Rectal smooth muscle tissue (tissue), 1 donor: ENCODE measurements at regions not wholly inside any gene's neighbourhood (a gene's known extent, or its start where the extent isn't known, plus 50 kb on each side); places are given as distances from the start of the nearest gene placed in this dataset.
"Not testable (repeated sequence)": the region's sequence is repeated elsewhere in the genome, so short reads cannot be mapped to it uniquely, and the experiment has no call there.

Source experiments
- H3K27ac ChIP-seq: one replicate; pipeline ENCODE4 v1.7.0; 2013; ENCODE audit warnings: low read depth, low read length, inconsistent platforms
- H3K27me3 ChIP-seq: one replicate; pipeline ENCODE4 v1.7.0; 2013; ENCODE audit warnings: low read length; ENCODE audit not compliant: control insufficient read depth, insufficient read depth
- H3K36me3 ChIP-seq: one replicate; pipeline ENCODE4 v1.7.0; 2013; ENCODE audit warnings: low read length; ENCODE audit not compliant: control insufficient read depth, insufficient read depth
- H3K4me1 ChIP-seq: one replicate; pipeline ENCODE4 v1.7.0; 2013; ENCODE audit warnings: low read length; ENCODE audit not compliant: control insufficient read depth, insufficient read depth
- H3K4me3 ChIP-seq: one replicate; pipeline ENCODE4 v1.7.0; 2013; ENCODE audit warnings: low read length
- H3K9ac ChIP-seq: one replicate; pipeline ENCODE4 v1.7.0; 2013; ENCODE audit warnings: low read length

DNA sequence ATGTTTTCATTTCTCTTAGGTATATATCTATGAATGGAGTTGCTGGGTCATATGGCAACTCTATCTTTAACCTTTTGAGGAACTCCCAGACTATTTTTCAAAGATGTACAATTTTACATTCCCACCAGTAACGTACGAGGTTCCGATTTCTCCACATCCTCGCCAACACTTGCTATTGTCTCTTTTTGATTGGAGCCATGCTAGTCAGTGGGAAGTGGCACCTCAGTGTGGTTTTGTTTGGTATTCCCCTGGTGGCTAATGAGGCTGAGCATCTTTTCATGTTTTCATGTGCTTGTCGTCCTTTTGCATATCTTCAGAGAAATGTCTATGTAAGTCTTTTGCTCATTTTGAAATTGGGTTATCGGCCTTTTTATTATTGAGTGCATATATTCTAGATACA is 178.6 kb upstream of the EXOC2 start:
- H3K9ac ChIP-seq: no peak overlapping the region
- H3K27me3 ChIP-seq: peaks cover 2% of the 10 kb centered on the region
- no peak overlapping the region for H3K27ac ChIP-seq
- H3K36me3 ChIP-seq: no peaks in the 10 kb centered on the region
- H3K4me1 ChIP-seq: no peaks in the 10 kb centered on the region
- H3K4me3 ChIP-seq: no peak overlapping the region

DNA sequence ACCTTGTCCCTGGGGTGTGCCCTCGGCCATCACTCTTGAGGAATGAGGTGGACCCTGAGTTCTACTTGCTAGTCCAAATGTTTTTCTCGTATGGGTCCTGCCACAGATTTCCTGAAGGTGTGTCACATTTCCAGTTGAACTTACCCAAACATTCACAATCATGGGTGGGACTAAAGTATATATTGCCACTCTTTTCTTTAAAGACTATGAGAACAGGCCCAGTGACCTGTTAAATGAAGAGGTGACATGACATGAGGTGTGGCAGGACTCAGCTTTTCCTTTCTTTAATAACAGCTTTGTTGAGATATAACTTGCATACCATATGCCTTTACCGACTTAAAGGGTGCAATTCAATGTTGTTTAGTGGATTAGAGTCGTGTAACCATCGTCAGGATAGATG is 177.2 kb upstream of the EXOC2 start:
- Histone ChIP-seq H3K36me3 (no peaks in the 10 kb centered on the region), H3K9ac (no peak overlapping the region), H3K27ac (no peak overlapping the region), H3K27me3 (peaks cover 2% of the 10 kb centered on the region), H3K4me1 (no peaks in the 10 kb centered on the region), H3K4me3 (no peak overlapping the region)

DNA sequence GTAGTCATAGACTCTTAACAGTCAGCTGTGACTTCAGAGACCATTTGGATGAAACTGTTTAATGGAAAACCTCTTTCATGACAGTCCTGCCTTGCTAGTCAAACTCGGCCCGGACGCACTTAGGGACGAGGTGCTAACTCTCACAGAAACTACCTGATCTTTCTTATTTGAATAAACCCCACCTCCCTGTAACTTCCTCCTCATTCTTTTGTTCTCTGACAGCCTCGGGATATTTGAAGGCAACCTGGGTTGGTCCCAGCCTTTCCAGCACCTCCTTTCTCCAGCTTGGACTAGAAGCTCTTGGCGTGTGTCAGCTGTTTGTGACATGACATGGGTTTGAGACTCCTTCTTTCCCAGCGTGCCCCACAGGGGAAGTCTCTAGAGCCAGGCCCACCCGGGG is 175.3 kb upstream of the EXOC2 start:
- H3K9ac ChIP-seq: no peak overlapping the region
- H3K4me1 ChIP-seq: no peaks in the 10 kb centered on the region
- no peaks in the 10 kb centered on the region for H3K36me3 ChIP-seq
- no peak overlapping the region for H3K4me3 ChIP-seq
- peaks cover under 1% of the 10 kb centered on the region for H3K27me3 ChIP-seq
- H3K27ac ChIP-seq: no peak overlapping the region

DNA sequence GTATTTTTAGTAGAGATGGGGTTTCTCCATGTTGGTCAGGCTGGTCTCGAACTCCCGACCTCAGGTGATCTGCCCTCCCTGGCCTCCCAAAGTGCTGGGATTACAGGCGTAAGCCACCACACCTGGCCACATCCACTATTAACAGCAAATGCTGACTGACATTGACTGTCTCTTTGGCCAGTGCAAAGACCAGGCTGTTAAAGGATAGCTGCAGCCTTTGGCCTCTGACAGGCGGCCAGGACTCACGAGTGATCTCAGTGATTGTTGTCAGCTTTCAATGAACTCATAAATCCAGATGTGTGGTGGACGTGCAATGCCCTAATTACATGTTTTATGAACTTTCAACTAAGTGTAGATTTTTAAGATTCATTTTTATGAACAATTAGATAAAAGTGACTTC is 174.4 kb upstream of the EXOC2 start:
- Histone ChIP-seq H3K4me1 (no peaks in the 10 kb centered on the region), H3K27me3 (no peaks in the 10 kb centered on the region), H3K9ac (no peak overlapping the region), H3K27ac (no peak overlapping the region), H3K4me3 (no peak overlapping the region), H3K36me3 (no peaks in the 10 kb centered on the region)

DNA sequence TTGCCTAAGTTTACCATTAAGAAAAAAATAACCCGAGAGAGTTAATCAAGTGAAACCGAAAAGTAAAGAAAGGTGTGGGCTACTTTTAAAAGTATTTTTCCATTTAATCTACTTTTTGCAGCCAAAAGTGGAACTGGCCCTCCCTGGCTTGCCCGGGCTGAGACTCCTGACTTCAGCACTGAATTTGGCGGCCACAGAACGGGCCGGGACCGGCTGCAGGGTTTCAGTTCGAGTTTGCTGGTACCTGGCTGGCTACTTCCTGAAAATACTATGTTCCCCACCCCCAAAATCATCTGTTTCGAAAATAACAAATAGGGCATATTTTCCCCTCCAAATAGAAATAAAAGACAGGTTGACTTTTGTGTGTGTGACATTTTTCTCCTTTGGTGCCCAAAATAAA is 173.4 kb upstream of the EXOC2 start:
- Histone ChIP-seq H3K4me3 (no peak overlapping the region), H3K27me3 (no peaks in the 10 kb centered on the region), H3K9ac (no peak overlapping the region), H3K36me3 (no peaks in the 10 kb centered on the region), H3K27ac (no peak overlapping the region), H3K4me1 (no peaks in the 10 kb centered on the region)

DNA sequence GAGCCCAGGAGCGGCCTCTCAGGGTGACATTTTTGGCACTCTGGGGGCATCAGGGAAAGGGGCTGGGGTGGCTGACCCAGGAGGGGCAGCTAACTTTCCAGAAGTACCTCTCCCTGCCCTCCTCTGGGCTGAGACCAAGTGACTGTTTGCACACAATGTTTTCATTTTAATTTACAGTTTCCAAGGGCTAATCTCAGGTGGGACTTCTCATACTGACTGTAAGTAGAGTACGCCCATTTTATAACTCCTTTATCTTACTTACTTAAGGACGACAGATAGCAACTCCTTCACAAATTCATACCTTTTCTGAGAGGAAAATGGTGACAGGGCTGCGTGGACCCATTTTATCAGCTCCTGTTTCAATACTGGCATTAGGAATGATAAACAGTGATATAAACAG is 172.9 kb upstream of the EXOC2 start:
- no peak overlapping the region for H3K9ac ChIP-seq
- H3K27ac ChIP-seq: no peak overlapping the region
- no peak overlapping the region for H3K4me3 ChIP-seq
- no peaks in the 10 kb centered on the region for H3K4me1 ChIP-seq
- H3K36me3 ChIP-seq: no peaks in the 10 kb centered on the region
- H3K27me3 ChIP-seq: no peaks in the 10 kb centered on the region

DNA sequence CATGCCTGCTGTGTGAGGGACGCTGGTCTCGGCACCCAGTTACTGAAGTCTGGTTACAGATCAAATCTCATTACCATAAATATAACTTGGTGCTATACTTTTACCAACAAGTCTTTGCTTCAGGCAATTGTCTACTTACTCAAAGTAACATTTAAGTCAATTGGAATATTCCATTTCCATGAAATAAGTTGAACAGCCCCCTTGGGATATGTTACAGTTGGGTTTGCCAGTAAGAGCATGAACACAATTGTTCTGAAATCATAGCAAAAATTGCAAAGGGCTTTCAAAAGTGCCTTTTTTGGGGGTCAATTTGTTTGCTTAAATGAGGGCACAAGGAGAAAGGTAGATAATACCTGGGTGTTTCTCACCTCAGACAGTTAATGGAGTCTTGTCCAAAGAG is 170.9 kb upstream of the EXOC2 start:
- Histone ChIP-seq H3K4me3 (no peak overlapping the region), H3K27me3 (no peaks in the 10 kb centered on the region), H3K27ac (no peak overlapping the region), H3K4me1 (no peaks in the 10 kb centered on the region), H3K36me3 (no peaks in the 10 kb centered on the region), H3K9ac (no peak overlapping the region)

DNA sequence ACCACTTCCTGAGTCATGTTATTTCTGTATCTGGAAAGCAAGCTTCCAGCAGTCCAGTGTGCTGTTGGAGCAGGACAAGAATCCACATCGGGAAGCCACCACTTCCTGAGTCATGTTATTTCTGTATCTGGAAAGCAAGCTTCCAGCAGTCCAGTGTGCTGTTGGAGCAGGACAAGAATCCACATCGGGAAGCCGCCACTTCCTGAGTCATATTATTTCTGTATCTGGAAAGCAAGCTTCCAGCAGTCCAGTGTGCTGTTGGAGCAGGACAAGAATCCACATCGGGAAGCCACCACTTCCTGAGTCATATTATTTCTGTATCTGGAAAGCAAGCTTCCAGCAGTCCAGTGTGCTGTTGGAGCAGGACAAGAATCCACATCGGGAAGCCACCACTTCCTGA is 170.2 kb upstream of the EXOC2 start:
- H3K4me1 ChIP-seq, H3K27ac ChIP-seq, H3K27me3 ChIP-seq, H3K4me3 ChIP-seq, H3K36me3 ChIP-seq, H3K9ac ChIP-seq: not testable (repeated sequence)

DNA sequence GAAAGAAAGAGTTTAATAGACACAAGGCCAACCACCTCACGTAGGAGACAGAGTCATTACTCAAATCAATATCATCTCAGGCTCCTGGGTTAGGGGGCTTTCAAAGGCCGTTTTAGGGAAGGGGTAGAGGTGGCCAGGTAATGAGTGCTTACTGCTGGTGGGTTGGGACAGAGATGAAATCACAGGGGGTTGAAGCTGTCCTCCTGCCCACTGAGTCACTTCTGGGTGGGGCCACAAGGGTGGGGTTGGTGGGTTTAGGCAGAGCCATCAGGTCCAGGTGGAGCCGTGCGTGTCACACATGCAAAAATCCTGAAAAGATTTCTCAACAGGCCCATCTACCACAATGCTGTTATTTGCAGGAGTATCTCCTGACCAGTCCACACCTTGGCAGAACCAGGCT is 167.0 kb upstream of the EXOC2 start:
- H3K36me3 ChIP-seq: no peaks in the 10 kb centered on the region
- no peaks in the 10 kb centered on the region for H3K4me1 ChIP-seq
- H3K27ac ChIP-seq: no peak overlapping the region
- no peak overlapping the region for H3K4me3 ChIP-seq
- no peak overlapping the region for H3K9ac ChIP-seq
- H3K27me3 ChIP-seq: no peaks in the 10 kb centered on the region

DNA sequence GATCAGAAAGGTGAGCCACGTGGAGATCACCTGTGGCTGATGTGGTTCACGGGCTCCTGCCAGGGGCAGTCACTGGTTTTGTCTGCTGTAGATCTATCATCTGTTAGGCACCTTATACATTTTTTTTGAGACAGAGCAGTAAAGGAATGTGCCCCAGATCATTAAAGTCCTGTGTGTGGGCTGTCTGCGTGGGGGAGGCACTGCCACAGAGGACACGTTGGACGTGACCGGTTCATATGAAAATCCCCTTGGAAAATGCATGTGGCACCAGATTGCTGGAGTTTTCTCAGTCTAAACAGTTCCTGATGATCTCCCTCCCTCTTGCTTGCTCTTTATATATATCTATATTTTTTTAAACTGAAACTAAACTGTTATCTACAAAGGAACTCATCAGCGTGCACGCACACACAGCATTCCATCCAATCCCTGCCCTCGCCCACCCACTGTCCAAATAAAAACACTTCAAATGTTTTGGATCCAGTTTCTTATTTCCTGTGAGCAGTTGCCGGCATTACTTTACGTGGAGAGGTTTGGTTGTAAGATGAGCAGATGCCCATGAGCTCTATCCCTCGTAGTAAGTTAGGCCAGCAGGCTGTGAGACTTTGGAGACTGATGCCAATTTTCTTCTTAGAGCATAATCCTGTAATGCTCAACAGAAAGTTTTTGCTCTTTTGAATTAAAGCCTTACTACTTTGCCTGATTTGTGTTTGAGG is 161.6 kb upstream of the EXOC2 start:
- Histone ChIP-seq H3K27me3 (no peaks in the 10 kb centered on the region), H3K36me3 (no peaks in the 10 kb centered on the region), H3K9ac (no peak overlapping the region), H3K4me1 (no peaks in the 10 kb centered on the region), H3K4me3 (no peak overlapping the region), H3K27ac (no peak overlapping the region)

DNA sequence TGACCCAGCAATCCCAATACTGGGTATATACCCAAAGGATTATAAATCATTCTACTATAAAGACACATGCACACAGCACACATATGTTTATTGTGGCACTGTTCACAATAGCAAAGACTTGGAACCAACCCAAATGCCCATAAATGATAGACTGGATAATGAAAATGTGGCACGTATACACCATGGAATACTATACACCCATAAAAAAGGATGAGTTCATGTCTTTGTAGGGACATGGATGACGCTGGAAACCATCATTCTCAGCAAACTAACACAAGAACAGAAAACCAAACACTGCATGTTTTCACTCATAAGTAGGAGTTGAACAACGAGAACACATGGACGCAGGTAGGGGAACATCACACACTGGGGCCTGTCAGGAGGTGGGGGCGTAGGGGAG is 159.3 kb upstream of the EXOC2 start:
- H3K4me1 ChIP-seq, H3K4me3 ChIP-seq, H3K9ac ChIP-seq, H3K36me3 ChIP-seq, H3K27ac ChIP-seq, H3K27me3 ChIP-seq: not testable (repeated sequence)

DNA sequence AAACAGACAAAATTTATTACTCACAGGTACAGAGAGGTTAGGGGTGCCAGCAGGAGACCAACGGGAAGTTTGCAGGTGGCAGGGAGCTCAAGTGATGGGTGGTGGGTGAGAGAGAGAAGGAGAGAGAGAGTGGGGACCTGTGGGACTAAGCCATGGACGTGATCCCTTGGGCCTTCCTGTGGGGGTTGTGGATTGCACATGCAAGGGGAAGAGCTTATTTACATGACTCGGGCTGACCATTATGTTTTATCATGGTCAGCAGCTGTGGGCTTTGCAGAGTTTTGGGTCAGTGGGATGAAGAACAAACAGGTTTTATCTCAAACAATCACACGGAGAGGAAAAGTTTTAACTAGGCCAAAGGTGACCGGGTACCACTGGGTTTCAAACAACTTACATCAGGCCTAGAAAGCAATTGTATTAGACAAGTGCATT is 156.2 kb upstream of the EXOC2 start:
- Histone ChIP-seq H3K27me3 (no peaks in the 10 kb centered on the region), H3K27ac (no peak overlapping the region), H3K9ac (no peak overlapping the region), H3K4me1 (no peaks in the 10 kb centered on the region), H3K36me3 (no peaks in the 10 kb centered on the region), H3K4me3 (no peak overlapping the region)

DNA sequence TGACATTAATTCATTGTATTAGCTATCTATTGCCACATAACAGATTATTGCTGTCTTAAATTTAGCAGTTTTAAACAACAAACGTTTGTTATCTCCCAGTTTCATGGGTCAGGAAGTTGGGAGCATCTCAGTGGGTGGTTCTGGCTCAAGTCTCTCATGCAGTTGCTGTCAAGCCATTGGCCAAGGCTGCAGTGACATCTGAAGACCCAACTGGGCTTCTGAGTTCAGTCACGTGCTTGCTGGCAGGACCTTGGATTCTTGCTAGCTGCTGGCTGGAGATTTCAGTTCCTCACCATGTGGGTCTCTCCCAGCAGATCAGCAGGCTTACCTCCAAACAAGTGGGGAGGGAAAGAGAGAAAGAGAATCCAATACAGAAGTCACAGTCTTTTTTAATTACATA is 152.6 kb upstream of the EXOC2 start:
- Histone ChIP-seq H3K27me3 (no peaks in the 10 kb centered on the region), H3K9ac (no peak overlapping the region), H3K4me1 (no peaks in the 10 kb centered on the region), H3K4me3 (no peak overlapping the region), H3K27ac (no peak overlapping the region), H3K36me3 (no peaks in the 10 kb centered on the region)
